KMS-11 (cell line): ENCODE measurements at regions not wholly inside any gene's neighbourhood (a gene's known extent, or its start where the extent isn't known, plus 50 kb on each side); places are given as distances from the start of the nearest gene placed in this dataset.

Source experiments
- H2AFZ ChIP-seq: fragments of 200-600 bp; sonication (generic); 2 replicates; pipeline ENCODE4 v1.6.1; 2016; ENCODE audit warnings: antibody characterized with exemption, mixed run types, low read depth
- H3K27ac ChIP-seq: fragments of 200-600 bp; sonication (generic); 2 replicates; pipeline ENCODE4 v1.6.1; 2016; ENCODE audit warnings: mild to moderate bottlenecking, mixed run types
- H3K27me3 ChIP-seq: fragments of 200-600 bp; sonication (generic); 2 replicates; pipeline ENCODE4 v1.6.1; 2017; ENCODE audit warnings: mild to moderate bottlenecking, low read depth, mixed run types, moderate library complexity; ENCODE audit not compliant: insufficient read depth
- H3K36me3 ChIP-seq: fragments of 200-600 bp; sonication (generic); 2 replicates; pipeline ENCODE4 v1.6.1; 2017; ENCODE audit warnings: mild to moderate bottlenecking, mixed run types; ENCODE audit not compliant: insufficient read depth
- H3K4me1 ChIP-seq: fragments of 200-600 bp; sonication (generic); 2 replicates; pipeline ENCODE4 v1.6.1; 2016; ENCODE audit warnings: mild to moderate bottlenecking, low read depth, mixed run types; ENCODE audit not compliant: poor library complexity, severe bottlenecking
- H3K4me2 ChIP-seq: fragments of 200-600 bp; sonication (generic); 2 replicates; pipeline ENCODE4 v1.7.0; 2016; ENCODE audit warnings: mild to moderate bottlenecking, mixed run types
- H3K4me3 ChIP-seq: fragments of 200-600 bp; sonication (generic); IDR thresholded peaks from 2 replicates; pipeline ENCODE4 v1.6.1; 2017; ENCODE audit warnings: low read depth, low read length, mixed read lengths; ENCODE audit not compliant: insufficient read depth
- H3K79me2 ChIP-seq: fragments of 200-600 bp; sonication (generic); 2 replicates; pipeline ENCODE4 v1.6.1; 2016; ENCODE audit warnings: low read depth, mixed run types; ENCODE audit not compliant: insufficient read depth
- H3K9ac ChIP-seq: fragments of 200-600 bp; sonication (generic); 2 replicates; pipeline ENCODE4 v1.6.1; 2016; ENCODE audit warnings: mild to moderate bottlenecking, mixed run types
- H4K20me1 ChIP-seq: fragments of 200-600 bp; sonication (generic); 2 replicates; pipeline ENCODE4 v1.6.1; 2016; ENCODE audit warnings: mild to moderate bottlenecking, mixed run types; ENCODE audit not compliant: insufficient read depth
- CTCF ChIP-seq: fragments of 200-600 bp; sonication (generic); conservative IDR thresholded peaks from 2 replicates; pipeline ENCODE4 v1.6.1; 2017; ENCODE audit warnings: low read depth, mild to moderate bottlenecking, antibody characterized with exemption, low read length, moderate library complexity, mixed read lengths

GRCh38 chr12:75724928-75725312, 213.5 kb upstream of the KRR1 start:
- TF ChIP-seq CTCF, result no peak
- Histone ChIP-seq H3K4me3 (no peak overlapping the region), H3K4me1 (no peaks in the 10 kb centered on the region), H3K36me3 (no peaks in the 10 kb centered on the region), H3K27me3 (no peaks in the 10 kb centered on the region), H3K9ac (no peak overlapping the region), H4K20me1 (no peaks in the 10 kb centered on the region), H3K79me2 (no peaks in the 10 kb centered on the region), H3K4me2 (no peak overlapping the region), H2AFZ (no peak overlapping the region), H3K27ac (no peak overlapping the region)

DNA sequence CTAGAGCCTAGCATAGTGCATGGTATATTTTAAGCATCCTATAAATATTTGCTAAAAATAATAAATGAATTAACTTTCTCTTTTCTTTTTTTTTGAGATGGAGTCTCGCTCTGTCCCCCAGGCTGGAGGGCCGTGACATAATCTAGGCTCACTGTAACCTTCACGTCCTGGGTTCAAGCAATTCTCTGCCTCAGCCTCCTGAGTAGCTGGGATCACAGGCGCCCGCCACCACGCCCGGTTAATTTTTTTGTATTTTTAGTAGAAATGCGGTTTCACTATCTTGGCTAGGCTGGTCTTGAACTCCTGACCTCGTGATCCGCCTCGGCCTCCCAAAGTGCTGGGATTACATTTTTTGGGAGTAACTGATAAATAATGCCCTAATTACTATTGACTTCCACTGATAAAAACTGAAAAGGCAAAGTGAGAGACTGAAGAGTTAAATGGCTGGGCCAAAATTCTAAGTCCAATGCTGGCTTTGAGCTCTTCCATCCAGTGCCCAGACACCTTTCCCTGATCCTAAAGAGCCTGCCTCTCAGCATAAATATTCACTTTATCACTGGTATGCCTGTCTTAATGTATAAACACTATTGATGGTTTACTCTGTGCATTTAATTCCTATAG, 213.0 kb upstream of the KRR1 start:
- no peak overlapping the region for H3K27ac ChIP-seq
- TF ChIP-seq CTCF, result no peak
- H3K4me3 ChIP-seq, result no peak overlapping the region
- H3K36me3 ChIP-seq, result no peaks in the 10 kb centered on the region
- no peaks in the 10 kb centered on the region for H3K79me2 ChIP-seq
- H2AFZ ChIP-seq, result no peak overlapping the region
- H3K4me1 ChIP-seq, result no peaks in the 10 kb centered on the region
- H3K4me2 ChIP-seq, result no peak overlapping the region
- no peaks in the 10 kb centered on the region for H4K20me1 ChIP-seq
- H3K9ac ChIP-seq, result no peak overlapping the region
- no peaks in the 10 kb centered on the region for H3K27me3 ChIP-seq

DNA sequence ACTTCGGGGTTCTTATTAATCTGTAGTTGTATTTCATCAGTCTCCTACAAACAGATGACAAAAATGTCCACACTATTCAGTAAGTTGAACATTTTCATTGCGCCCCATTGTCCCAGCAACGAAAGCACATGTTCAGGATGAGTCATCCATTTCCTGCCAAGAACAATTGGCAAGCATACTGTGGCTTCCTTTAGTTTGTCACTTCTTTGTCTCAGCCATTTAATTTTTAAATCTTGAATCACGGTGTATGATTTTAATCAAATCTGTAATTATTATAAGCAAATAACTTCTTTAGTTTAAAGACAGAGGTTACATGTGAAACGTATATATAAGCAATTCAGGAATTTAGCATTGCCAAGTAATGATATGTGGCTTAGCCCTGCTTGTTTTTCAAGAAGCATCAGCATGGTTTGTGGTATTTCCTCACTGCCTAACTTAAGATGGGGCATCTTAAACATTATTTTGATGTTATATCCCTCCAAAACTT, 211.3 kb upstream of the KRR1 start:
- Histone ChIP-seq H3K36me3 (no peaks in the 10 kb centered on the region), H3K79me2 (no peaks in the 10 kb centered on the region), H3K9ac (no peak overlapping the region), H3K4me2 (no peak overlapping the region), H3K4me1 (no peaks in the 10 kb centered on the region), H3K4me3 (no peak overlapping the region), H2AFZ (no peak overlapping the region), H4K20me1 (no peaks in the 10 kb centered on the region), H3K27ac (no peak overlapping the region), H3K27me3 (no peaks in the 10 kb centered on the region)
- no peak for TF ChIP-seq CTCF

- no peak for TF ChIP-seq CTCF
These were observed 210.4 kb upstream of the KRR1 start for GRCh38 chr12:75721796-75722195.

More at GRCh38 chr12:75721796-75722195, 210.4 kb upstream of the KRR1 start:
- Histone ChIP-seq H3K27ac (no peak overlapping the region), H3K27me3 (no peaks in the 10 kb centered on the region), H3K4me1 (no peaks in the 10 kb centered on the region), H3K4me3 (no peak overlapping the region), H3K9ac (no peak overlapping the region), H2AFZ (no peak overlapping the region), H3K79me2 (no peaks in the 10 kb centered on the region), H3K4me2 (no peak overlapping the region), H4K20me1 (no peaks in the 10 kb centered on the region), H3K36me3 (no peaks in the 10 kb centered on the region)
